CD1c-positive myeloid dendritic cell (primary cell): ENCODE measurements at regions not wholly inside any gene's neighbourhood (a gene's known extent, or its start where the extent isn't known, plus 50 kb on each side); places are given as distances from the start of the nearest gene placed in this dataset.

ENCODE experiments used
- DNase-seq: peaks from one replicate; pipeline ENCODE4 v3.0.0-alpha.2; 2016; ENCODE audit errors: extremely low spot score

DNA sequence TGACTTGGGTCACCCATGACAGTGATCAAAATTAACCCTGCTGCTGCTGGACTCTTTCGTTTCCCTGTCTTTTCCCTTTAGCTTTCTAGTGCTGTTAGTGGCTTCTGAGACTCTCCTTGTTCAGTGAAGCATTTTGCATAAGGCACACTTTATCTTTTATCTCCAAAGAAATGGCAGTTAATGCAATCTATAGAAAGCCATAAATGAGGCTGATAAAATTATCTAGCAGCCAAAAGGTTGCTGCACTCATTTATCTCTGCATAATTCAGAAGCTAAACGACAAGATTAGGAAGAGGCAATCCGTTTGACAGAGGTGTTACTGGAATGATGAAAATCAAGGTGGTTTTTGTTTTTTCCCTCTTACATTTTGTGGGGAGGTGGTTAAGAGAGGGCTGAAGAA is 1109.5 kb upstream of the EEF2KMT start:
- DNase-seq, result no peak

DNA sequence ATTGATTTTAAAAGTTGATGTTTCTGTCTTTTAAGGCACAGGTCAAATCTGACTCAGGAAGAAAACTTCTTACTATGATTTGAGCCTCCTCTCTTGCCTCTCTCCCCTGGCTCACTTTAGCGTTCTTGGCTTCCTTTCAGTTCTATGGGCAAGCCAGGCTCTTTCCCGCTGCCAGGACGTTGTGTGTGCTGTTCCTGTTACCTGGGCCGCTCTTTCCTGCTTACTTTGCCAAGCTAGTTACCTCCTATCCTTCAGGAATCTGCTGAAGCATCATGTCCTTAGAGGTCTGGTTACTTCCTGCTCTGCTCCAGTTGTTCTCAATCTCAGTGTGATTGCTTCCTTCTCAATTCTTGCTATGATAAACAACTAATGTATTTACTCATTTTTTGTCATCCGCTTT is 1108.5 kb upstream of the EEF2KMT start:
- no peak for DNase-seq

DNA sequence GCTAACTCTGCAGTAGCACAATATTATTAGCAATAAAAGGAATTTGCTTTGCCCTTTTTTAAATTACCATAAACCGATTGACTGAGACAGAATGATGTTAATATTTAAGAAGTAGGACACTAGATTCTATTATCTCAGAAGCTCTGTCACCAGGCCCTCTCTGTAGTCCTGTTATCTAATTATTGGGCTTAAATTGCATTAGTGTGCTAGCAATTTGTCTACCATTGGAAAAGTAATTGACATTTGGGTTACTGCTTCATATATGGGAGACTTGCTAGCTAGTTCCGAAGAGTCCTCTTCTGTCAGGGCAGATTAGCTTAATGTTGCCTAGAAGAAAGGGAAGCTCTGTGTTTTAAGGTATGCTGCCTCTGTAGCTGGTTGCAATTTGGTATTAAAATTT is 1107.3 kb upstream of the EEF2KMT start:
- no peak for DNase-seq

DNA sequence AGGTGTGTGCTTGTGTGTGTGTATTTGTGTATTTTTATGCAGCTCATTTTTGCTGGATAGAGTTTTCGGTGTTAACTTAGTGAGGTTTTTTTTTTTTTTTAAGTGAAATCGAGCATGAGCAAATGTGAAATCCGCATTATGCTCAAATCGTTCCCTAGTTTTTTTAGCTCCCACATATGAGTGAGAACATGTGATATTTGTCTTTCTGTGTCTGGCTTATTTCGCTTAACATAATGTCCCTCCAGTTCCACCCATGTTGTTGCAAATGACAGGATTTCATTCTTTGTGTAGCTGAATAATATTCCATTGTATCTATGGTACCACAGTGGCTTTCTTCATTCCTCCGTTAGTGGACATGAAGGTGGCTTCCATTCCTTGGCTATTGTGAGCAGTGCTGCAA is 1103.3 kb upstream of the EEF2KMT start:
- DNase-seq, result no peak

- no peak for DNase-seq
Measured at GRCh38 chr16:6200271-6200670, 1102.7 kb upstream of the EEF2KMT start.

DNA sequence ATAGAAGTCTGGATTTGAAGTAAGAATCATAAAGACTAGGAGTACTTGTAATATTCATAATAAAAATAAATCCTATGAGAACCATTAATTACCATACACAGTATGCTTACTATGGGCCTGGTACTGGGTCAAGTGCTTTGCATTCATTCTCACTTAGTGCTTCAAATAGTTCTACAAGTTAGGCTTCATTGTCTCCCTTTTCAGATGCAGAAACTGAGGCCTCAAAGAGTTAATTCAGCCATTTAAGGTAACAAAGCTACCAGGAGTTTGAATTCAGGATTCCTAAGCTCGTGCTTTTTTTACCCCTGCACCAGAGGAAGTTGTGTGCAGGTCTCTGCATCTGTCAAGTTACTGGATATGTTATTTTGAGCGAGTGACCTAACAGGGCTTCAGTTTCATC is 1098.4 kb upstream of the EEF2KMT start:
- no peak for DNase-seq

DNA sequence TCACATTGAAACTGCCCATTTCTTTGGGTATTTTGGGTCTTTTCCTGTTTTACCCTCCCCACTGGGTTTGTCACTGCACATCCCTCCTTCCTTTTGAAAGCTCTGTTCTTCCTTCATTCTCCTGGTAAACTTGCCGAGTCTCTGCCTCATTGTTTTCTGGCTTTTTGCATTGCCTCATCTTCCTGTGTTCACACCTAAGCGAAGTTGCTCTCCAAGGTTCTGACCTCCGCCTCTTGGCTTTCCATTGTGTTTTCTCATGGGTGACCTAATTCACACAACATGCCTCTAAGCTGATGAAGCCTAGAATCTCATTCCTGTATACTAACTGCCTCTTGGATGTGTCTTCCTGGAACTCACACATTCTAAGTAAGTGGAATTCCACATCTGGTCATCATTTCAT is 1096.1 kb upstream of the EEF2KMT start:
- DNase-seq, result no peak

DNA sequence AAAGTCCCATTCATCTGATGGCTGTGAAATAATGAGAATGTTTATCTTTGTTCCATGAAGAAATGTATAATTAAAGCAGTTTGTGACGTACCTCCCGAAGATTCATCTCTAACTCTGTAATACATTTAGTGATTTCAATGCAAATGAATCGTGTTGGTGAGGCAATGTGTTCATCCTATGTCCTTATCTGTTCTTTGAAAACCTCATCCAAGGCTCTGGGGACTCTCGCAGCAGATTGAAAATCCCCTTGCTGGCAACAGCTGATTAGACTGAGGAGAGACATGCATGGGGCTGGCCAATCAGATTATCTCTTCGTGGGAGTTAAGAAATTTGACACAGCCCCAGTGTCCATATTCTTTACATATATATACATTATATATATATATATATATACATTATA is 1095.4 kb upstream of the EEF2KMT start:
- DNase-seq, result no peak

DNA sequence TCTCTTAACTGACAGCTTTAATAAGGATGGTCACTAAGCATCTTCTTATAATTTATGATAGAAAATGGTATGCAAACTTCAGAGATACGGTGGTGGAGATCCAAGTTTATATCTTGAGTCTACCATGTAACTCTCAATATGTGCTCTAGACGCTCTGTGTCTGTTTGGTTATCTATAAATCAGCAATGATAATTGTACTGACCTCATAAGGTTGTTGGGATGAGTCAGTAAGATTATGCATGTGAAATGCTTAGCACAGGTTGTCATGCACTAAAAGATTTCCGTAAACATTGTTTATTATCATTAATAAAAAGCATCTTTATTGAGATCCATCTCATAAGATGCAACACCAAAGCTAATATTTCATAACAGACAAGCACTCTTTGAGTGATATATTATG is 1094.9 kb upstream of the EEF2KMT start:
- DNase-seq, result no peak

GRCh38 chr16:6190776-6191175 is 1093.2 kb upstream of the EEF2KMT start:
- no peak for DNase-seq

DNA sequence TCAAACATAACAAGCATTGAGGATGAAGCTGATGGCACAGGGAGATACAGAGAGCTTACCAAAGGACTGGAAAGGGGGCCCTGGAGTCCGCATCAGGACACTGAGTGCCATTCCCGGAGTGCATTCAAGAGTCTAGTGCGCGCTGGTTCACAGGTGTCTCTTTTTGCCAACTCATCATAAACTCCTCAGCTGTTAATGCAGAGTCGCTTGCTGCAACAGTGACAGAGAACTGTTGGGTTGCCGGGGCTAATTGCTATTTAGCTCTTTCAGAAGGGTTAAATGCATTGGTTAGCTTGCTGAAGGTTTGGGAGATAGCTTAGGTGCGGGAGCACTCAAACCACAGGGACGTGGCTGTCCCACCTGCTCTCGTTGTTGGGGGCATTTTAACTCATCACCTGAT is 1091.6 kb upstream of the EEF2KMT start:
- no peak for DNase-seq

DNA sequence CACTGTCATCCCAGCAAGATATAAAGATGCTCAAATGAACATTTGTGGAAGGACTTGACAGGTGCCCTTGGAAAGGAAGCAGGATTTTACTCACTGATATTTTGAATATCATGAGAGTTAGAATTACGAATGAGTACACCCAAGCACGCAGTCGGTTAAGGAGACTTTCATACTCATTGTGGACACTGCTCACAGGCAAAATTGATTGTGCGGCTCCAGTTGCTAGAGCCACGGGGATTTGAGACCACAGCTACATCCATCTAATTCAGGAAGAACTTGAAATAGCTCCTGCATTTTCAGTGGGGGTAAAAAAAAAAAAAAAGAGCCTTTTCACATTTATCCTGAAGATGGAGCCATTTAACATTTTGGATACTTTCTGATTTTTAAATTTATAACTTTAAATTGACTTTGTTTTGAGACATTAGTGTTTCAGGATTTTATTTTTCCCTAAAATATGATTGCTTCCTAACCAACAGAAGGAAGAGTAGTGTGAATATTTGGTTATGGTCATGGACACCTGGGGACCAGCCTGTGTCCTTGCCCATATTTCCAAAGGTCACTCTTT is 1080.1 kb upstream of the EEF2KMT start:
- DNase-seq, result no peak

GRCh38 chr16:6170022-6170421 is 1072.4 kb upstream of the EEF2KMT start:
- no peak for DNase-seq

DNA sequence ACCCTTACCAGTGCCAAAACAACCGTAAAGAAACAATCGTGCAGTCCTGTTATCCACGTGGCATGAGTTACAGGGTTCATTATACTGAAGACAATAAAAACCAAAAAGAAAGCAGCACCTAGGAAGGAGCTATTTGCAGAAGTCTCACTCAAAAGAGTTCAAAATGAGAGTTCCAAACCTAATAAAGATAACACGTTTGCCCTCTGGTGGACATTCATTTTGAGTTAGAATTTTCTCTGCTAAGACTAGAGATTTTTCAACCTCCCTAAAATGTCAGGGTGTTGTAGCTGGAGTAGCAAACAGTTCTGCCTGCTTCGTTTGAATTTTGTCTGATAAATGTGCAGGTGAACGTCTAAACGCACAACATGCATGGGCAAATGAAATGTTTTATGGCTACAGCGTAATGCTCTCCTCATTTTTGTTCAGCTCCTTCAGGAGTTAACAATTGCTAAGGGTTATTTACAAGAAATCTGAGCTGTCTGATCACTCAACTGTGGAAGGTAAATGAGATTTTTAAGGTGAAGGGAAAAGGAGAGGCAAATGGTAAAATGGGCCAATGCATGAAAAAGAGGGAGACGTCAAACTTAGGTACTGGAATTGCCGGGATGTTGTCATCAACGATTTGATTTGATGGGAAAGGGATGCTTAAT is 1067.9 kb upstream of the EEF2KMT start:
- no peak for DNase-seq

DNA sequence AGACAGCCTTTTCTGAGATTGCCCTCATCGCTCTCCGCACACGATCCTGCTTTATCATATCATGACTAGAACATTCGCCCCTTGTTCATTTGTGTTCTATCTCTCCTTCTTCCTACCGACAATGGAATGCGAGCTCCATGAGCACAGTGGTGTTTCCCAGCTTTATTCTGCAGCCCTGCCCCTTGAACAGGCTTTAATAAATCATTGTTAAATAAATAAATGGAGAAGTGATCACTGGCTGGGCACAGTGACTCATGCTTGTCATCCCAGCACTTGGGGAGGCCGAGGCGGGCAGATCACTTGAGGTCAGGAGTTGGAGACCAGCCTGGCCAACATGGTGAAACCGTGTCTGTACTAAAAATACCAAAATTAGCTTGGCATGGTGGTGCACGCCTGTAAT is 1063.3 kb upstream of the EEF2KMT start:
- DNase-seq, result no peak

DNA sequence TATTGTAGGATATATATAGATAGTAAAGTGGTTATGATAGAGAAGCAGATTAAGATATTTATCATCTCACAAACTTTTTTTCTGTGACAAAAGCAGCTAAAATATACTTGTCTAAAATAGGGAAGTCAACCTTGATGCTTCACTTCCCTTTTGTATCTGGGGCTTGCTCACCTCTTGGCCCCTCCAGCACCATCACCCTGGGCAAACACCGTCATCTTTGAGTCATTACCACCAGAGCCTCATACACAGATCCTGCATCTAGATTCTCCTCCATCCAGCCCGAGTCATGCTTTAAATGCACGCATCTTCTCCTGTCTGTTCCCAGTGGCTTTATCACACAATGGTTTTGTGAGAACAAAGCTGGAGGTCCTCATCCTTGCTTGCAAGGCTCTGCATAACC is 1062.7 kb upstream of the EEF2KMT start:
- DNase-seq, result no peak

DNA sequence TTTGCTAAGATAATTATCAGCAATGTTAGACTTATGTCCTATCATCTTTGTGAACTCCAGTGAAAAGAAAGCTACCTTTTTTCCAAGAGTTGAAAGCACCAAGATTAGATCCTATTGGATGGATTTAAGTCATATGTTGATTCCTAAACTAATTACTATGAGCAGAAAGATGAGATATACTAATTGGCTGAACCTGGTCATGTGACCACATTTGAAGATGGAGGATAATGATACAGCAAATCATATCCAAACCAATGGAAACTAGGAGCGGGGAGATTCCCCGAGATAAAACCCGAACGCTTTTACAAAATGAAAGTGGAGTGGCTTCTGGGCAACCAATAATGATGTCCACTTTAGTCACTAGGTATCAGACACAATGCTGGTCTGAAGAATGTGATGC is 1060.2 kb upstream of the EEF2KMT start:
- no peak for DNase-seq

GRCh38 chr16:6155271-6155670 is 1057.7 kb upstream of the EEF2KMT start:
- DNase-seq, result no peak

DNA sequence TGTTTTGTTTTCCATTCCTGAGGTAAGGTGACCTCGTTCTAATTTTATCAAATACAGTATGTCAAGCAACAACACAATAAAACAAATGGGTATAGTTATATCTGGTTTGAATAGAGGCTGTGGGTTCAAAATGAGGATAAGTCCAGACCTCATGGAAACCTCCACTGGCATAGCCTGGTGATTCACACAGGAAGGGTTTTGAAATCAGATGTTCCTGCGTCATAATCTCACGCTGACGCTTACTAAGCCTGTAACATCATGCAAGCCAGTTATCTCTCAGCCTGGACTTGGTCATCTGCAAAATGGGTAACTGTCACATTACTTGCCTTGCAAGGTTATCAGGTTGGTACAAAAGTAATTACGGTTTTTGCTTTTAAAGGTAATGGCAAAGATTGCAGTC is 1056.3 kb upstream of the EEF2KMT start:
- no peak for DNase-seq

- DNase-seq, result no peak
Measured at GRCh38 chr16:6149031-6149430, 1051.4 kb upstream of the EEF2KMT start.

GRCh38 chr16:6148361-6148760 is 1050.8 kb upstream of the EEF2KMT start:
- DNase-seq, result no peak

- no peak for DNase-seq
Measured at GRCh38 chr16:6146874-6147425, 1049.4 kb upstream of the EEF2KMT start.

GRCh38 chr16:6146356-6146755 is 1048.8 kb upstream of the EEF2KMT start:
- DNase-seq, result no peak

GRCh38 chr16:6144463-6144862 is 1046.9 kb upstream of the EEF2KMT start:
- DNase-seq, result no peak
